HepG2 (cell line): ENCODE measurements at regions not wholly inside any gene's neighbourhood (a gene's known extent, or its start where the extent isn't known, plus 50 kb on each side); places are given as distances from the start of the nearest gene placed in this dataset.

Source experiments
- ATAC-seq: fragments of 200-7000 bp; cut with Tn5 transposase; 3 replicates; pipeline ENCODE4 v1.9.1; 2020; ENCODE audit warnings: mild to moderate bottlenecking, moderate library complexity
- BruUV-seq: library from RNA; stranded (reverse); fragments of 400-500 nt; replicated peaks from 2 replicates; lab custom pipeline; 2021; lab: Mats Ljungman, UMichigan
- CTCF ChIA-PET: fragments of 300-600 bp; formaldehyde crosslinking; extraction: SDS; loops from one replicate; lab custom pipeline; 2021; ENCODE audit warnings: low total read pairs, inconsistent platforms, low intra/inter-chr PET ratio; lab: Yijun Ruan, JAX
- POLR2A ChIA-PET: fragments of 350-600 bp; sonication (Branson Sonifier 250); formaldehyde crosslinking; loops from one replicate; lab custom pipeline; 2020; ENCODE audit warnings: antibody characterized with exemption, inconsistent platforms; lab: Yijun Ruan, JAX
- DNase-seq: peaks from one replicate; pipeline ENCODE4 v3.0.0-alpha.2; 2015; ENCODE audit warnings: low spot score
- FAIRE-seq: peaks from 3 replicates; lab custom pipeline; 2011; peaks lifted over from hg19 to GRCh38; lab: Jason Lieb, UNC
- H2AFZ ChIP-seq: one replicate; pipeline ENCODE4 v1.6.1; 2011; ENCODE audit warnings: low read length, inconsistent platforms
- H3K27ac ChIP-seq: fragments of 300-600 bp; 3 replicates; pipeline ENCODE4 v1.8.0; 2011; ENCODE audit warnings: mixed run types, mild to moderate bottlenecking, mixed read lengths, low read length, inconsistent platforms; ENCODE audit not compliant: insufficient read depth; ENCODE audit errors: extremely low read length
- H3K27me3 ChIP-seq, 2 experiments: fragments of 200-600 bp in 1 of 2; 2 replicates in 1 of 2; 3 replicates in 1 of 2; pipeline versions ENCODE4 v1.6.0 to v1.8.0; 2011; ENCODE audit warnings: low read length in 2 of 2, mild to moderate bottlenecking in 2 of 2, moderate library complexity in 2 of 2, inconsistent platforms in 1 of 2; ENCODE audit not compliant: insufficient read depth in 2 of 2, control insufficient read depth in 1 of 2
- H3K36me3 ChIP-seq, 2 experiments: fragments of 200-600 bp in 1 of 2; replicated peaks in 1 of 2; 2 replicates in 1 of 2; 3 replicates in 1 of 2; pipeline versions ENCODE4 v1.5.1 to v1.8.0; 2011; ENCODE audit warnings: low read length in 2 of 2, inconsistent platforms in 1 of 2; ENCODE audit not compliant: insufficient read depth in 2 of 2, control insufficient read depth in 1 of 2
- H3K4me1 ChIP-seq: 2 replicates; pipeline ENCODE4 v1.5.1; 2012; ENCODE audit warnings: low read length, inconsistent platforms; ENCODE audit not compliant: insufficient read depth
- H3K4me2 ChIP-seq: 2 replicates; pipeline ENCODE4 v1.6.0; 2011; ENCODE audit warnings: low read depth, low read length, inconsistent platforms
- H3K4me3 ChIP-seq, 3 experiments: fragments of 200-600 bp in 1 of 3; sonication (generic), shearing (Covaris generic) in 1 of 3; replicated peaks in 1 of 3; 2 replicates each; pipeline ENCODE4 v1.5.1; 2011 to 2016; ENCODE audit warnings: low read length in 3 of 3, inconsistent platforms in 2 of 3, low read depth in 2 of 3, mild to moderate bottlenecking in 2 of 3, control low read depth in 1 of 3, mixed read lengths in 1 of 3; ENCODE audit not compliant: insufficient read depth in 1 of 3
- H3K79me2 ChIP-seq: one replicate; pipeline ENCODE4 v1.6.1; 2011; ENCODE audit warnings: low read length, inconsistent platforms; ENCODE audit not compliant: insufficient read depth
- H3K9ac ChIP-seq: 2 replicates; pipeline ENCODE4 v1.6.0; 2011; ENCODE audit warnings: mild to moderate bottlenecking, low read depth, low read length, inconsistent platforms; ENCODE audit not compliant: insufficient read depth
- H3K9me3 ChIP-seq: 2 replicates; pipeline ENCODE4 v1.5.1; 2012; ENCODE audit warnings: mild to moderate bottlenecking, low read length
- H4K20me1 ChIP-seq: 2 replicates; pipeline ENCODE4 v1.6.0; 2011; ENCODE audit warnings: inconsistent platforms, mild to moderate bottlenecking, low read length, moderate library complexity; ENCODE audit not compliant: insufficient read depth
- CBX5 ChIP-seq: sonication (generic); formaldehyde crosslinking; IDR thresholded peaks from 2 replicates; pipeline ENCODE4 v1.4.0; 2020; ENCODE audit warnings: missing genetic modification reagents, borderline replicate concordance
- FIP1L1 ChIP-seq: fragments of 200-400 bp; formaldehyde crosslinking; IDR thresholded peaks from 2 replicates; pipeline ENCODE4 v1.6.1; 2018; ENCODE audit warnings: low read depth, mild to moderate bottlenecking, low read length, moderate library complexity, borderline replicate concordance; ENCODE audit not compliant: insufficient read depth
- MAF1 ChIP-seq: sonication (generic); formaldehyde crosslinking; IDR thresholded peaks from 2 replicates; pipeline ENCODE4 v1.5.0; 2020; ENCODE audit warnings: missing genetic modification reagents, borderline replicate concordance
- MXD4 ChIP-seq: IDR thresholded peaks from 2 replicates; pipeline ENCODE4 v1.6.1; 2016; ENCODE audit warnings: mild to moderate bottlenecking, missing biosample characterization, missing genetic modification reagents
- ONECUT2 ChIP-seq: sonication (generic); formaldehyde crosslinking; IDR thresholded peaks from 2 replicates; pipeline ENCODE4 v1.4.0; 2020; ENCODE audit warnings: missing genetic modification reagents
- TAF1 ChIP-seq: sonication (generic); formaldehyde crosslinking; IDR thresholded peaks from 2 replicates; pipeline ENCODE4 v1.4.0; 2020; ENCODE audit warnings: missing genetic modification reagents
- TRAFD1 ChIP-seq: sonication (generic); formaldehyde crosslinking; IDR thresholded peaks from 2 replicates; pipeline ENCODE4 v1.5.1; 2020; ENCODE audit warnings: missing genetic modification reagents, mild to moderate bottlenecking, borderline replicate concordance
- WGBS: methylation state at CpG from one replicate; pipeline ENCODE4 v1.1.6; 2017; ENCODE audit warnings: low lambda C conversion rate; 5-methylcytosine and 5-hydroxymethylcytosine counted together
- in situ Hi-C: cut with HindIII; loops from 2 replicates; pipeline ENCODE4 v1.10.0; 2017; ENCODE audit warnings: low pct_unique_long_range_greater_than_20kb; ENCODE audit not compliant: extremely low pct_ligation_motif_present
- intact Hi-C: fragments of 100-400 bp; cut with micrococcal nuclease; formaldehyde crosslinking; loops from one replicate; pipeline ENCODE4 v1.10.0; 2022; ENCODE audit not compliant: unreplicated experiment

DNA sequence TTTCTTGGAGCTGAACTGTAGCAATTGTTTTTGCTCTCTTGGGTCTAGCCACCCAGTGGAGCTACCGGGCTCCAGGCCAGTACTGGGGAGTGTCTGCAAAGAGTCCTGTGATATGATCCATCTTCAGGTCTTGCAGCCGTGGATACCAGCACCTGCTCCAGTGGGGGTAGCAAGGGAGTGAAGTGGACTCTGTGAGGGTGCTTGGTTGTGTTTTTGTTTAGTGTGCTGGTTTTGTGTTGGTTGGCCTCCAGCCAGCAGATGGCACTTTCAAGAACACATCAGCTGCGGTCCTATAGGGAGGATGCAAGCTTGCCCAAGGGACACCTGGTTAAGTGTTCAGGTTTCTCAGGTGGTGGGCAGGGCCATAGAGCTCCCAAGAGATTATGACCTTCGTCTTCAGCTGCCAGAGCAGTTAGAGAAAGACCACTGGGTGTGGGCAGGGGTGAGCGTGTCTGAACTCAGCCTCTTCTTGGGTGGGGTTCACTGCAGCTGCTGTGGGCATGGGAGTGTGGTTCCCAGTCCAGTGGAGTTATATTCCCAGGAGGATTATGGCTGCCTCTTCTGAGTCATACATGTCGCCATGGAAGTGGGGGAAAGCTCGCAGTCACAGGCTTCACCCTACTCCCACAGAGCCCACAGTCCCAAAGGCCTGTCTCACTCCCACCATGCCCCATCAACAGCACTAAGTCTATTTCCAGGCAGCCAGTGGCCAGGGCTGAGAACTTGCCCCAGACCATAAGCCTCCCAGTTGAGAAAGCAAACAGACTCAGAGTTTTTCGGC, 811.6 kb downstream of the GLUD2 start:
- intact Hi-C loops (no loop called here), in situ Hi-C loops (no loop called here)
- Histone ChIP-seq H4K20me1 (no peaks in the 10 kb centered on the region), H3K4me2 (no peak overlapping the region), H2AFZ (no peak overlapping the region), H3K36me3 (no peaks in the 10 kb centered on the region), H3K27me3 (no peaks in the 10 kb centered on the region), H3K9ac (no peak overlapping the region), H3K4me1 (no peaks in the 10 kb centered on the region), H3K9me3 (no peaks in the 10 kb centered on the region), H3K27ac (no peak overlapping the region), H3K79me2 (no peaks in the 10 kb centered on the region), H3K4me3 (no peak overlapping the region)
- ChIA-PET POLR2A (no interaction called here), CTCF (no interaction called here)
- no peak for TF ChIP-seq TRAFD1 (CRISPR knock-in tag)
- no peak for TF ChIP-seq MAF1
- TF ChIP-seq FIP1L1, result no peak
- TF ChIP-seq TAF1 (CRISPR knock-in tag), result no peak
- TF ChIP-seq CBX5 (CRISPR knock-in tag), result no peak
- no peak for TF ChIP-seq MXD4 (CRISPR knock-in tag)
- no peak for TF ChIP-seq ONECUT2 (CRISPR knock-in tag)
- no TSS peak for BruUV-seq
- WGBS, result no CpG with 5 or more reads among the region's 8 CpGs
- DNase-seq (no peak), ATAC-seq (no peak), FAIRE-seq (no peak)
